HL-60 (cell line): ENCODE measurements at regions not wholly inside any gene's neighbourhood (a gene's known extent, or its start where the extent isn't known, plus 50 kb on each side); places are given as distances from the start of the nearest gene placed in this dataset.
"Not testable (repeated sequence)": the region's sequence is repeated elsewhere in the genome, so short reads cannot be mapped to it uniquely, and the experiment has no call there.

ENCODE experiments used
- DNase-seq, 2 experiments: peaks; one replicate each; pipeline ENCODE4 v3.0.0-alpha.2; 2010 to 2020; ENCODE audit warnings: low read depth in 1 of 2, low spot score in 1 of 2
- H3K27ac ChIP-seq: fragments of 250-450 bp; sonication (Bioruptor Pico); replicated peaks from 2 replicates; pipeline ENCODE4 v1.5.1; 2020; ENCODE audit warnings: mild to moderate bottlenecking, moderate library complexity
- H3K27me3 ChIP-seq: fragments of 250-450 bp; sonication (Bioruptor Pico); 2 replicates; pipeline ENCODE4 v1.5.1; 2021; ENCODE audit warnings: mild to moderate bottlenecking, moderate library complexity; ENCODE audit not compliant: insufficient read depth, poor library complexity, severe bottlenecking
- H3K4me3 ChIP-seq: replicated peaks from 2 replicates; pipeline ENCODE4 v1.5.1; 2011; ENCODE audit warnings: mild to moderate bottlenecking, control low read depth, low read length; ENCODE audit not compliant: insufficient read depth
- CTCF ChIP-seq: IDR thresholded peaks from one replicate; pipeline ENCODE4 v1.5.1; 2011; ENCODE audit warnings: low read length, control low read depth, inconsistent platforms; ENCODE audit not compliant: insufficient read depth
- GABPA ChIP-seq: IDR thresholded peaks from 2 replicates; pipeline ENCODE4 v1.6.1; 2012; ENCODE audit warnings: low read depth
- POLR2AphosphoS5 ChIP-seq: IDR thresholded peaks from 2 replicates; pipeline ENCODE4 v1.6.1; 2012; ENCODE audit warnings: low read depth
- REST ChIP-seq: IDR thresholded peaks from 2 replicates; pipeline ENCODE4 v1.6.1; 2012; ENCODE audit warnings: low read depth; ENCODE audit not compliant: insufficient replicate concordance
- SPI1 ChIP-seq: IDR thresholded peaks from 2 replicates; pipeline ENCODE4 v1.6.1; 2012; ENCODE audit warnings: low read depth, mild to moderate bottlenecking, borderline replicate concordance

- TF ChIP-seq SPI1 = no peak
- no peak for TF ChIP-seq POLR2AphosphoS5
- TF ChIP-seq GABPA = no peak
- TF ChIP-seq CTCF = no peak
- no peak for TF ChIP-seq REST
- H3K27me3 ChIP-seq = no peaks in the 10 kb centered on the region
- DNase-seq = no peak
Observed at GRCh38 chr7:96558093-96558492, 151.6 kb downstream of the SEM1 start.

GRCh38 chr7:96557598-96557997, 152.0 kb downstream of the SEM1 start:
- H3K4me3 ChIP-seq, DNase-seq, H3K27ac ChIP-seq, H3K27me3 ChIP-seq: not testable (repeated sequence)

More at GRCh38 chr7:96558093-96558492, 151.6 kb downstream of the SEM1 start:
- Histone ChIP-seq H3K4me3 (no peak overlapping the region), H3K27ac (no peak overlapping the region)

- no peak overlapping the region for H3K4me3 ChIP-seq
- TF ChIP-seq POLR2AphosphoS5 (no peak), SPI1 (no peak), GABPA (no peak), REST (no peak), CTCF (no peak)
- DNase-seq = no peak
- H3K27me3 ChIP-seq = no peaks in the 10 kb centered on the region
- no peak overlapping the region for H3K27ac ChIP-seq
Observed at GRCh38 chr7:96548664-96549063, 161.0 kb downstream of the SEM1 start.

- H3K27me3 ChIP-seq = no peaks in the 10 kb centered on the region
- H3K4me3 ChIP-seq = no peak overlapping the region
- TF ChIP-seq GABPA = no peak
- no peak for TF ChIP-seq SPI1
- no peak for TF ChIP-seq REST
- no peak for TF ChIP-seq POLR2AphosphoS5
- no peak for TF ChIP-seq CTCF
- DNase-seq = no peak
- H3K27ac ChIP-seq = no peak overlapping the region
Observed at GRCh38 chr7:96547371-96547811, 162.3 kb downstream of the SEM1 start.
